ENCODE measurements at regions not wholly inside any gene's neighbourhood (a gene's known extent, or its start where the extent isn't known, plus 50 kb on each side); places are given as distances from the start of the nearest gene placed in this dataset.
A peak's percentile ranks its signal among the peaks of the same experiment; 100 is the strongest.

- intact Hi-C loops (cut with micrococcal nuclease; ENCODE audit: unreplicated experiment) = loop anchor here (5.0 kb wide), 1 partner anchor 146 kb away; no protein-coding TSS in a partner anchor
- H3K4me1 Mint-ChIP-seq (ENCODE audit: low read depth, unreplicated experiment) = peaks cover 85% of the 10 kb centered on the region
- BruUV-seq (replicated peaks) = no TSS peak
- CTCF ChIA-PET = interaction anchor here (0.7 to 1.7 kb wide), 6 partner anchors 10 to 537 kb away, joined by 3 to 16 read pairs (median 4); no protein-coding TSS in a partner anchor
- no peak for DNase-seq
- peaks cover 41% of the 10 kb centered on the region for H3K36me3 Mint-ChIP-seq (ENCODE audit: insufficient read depth, unreplicated experiment)
- no peaks in the 10 kb centered on the region for H3K9me3 Mint-ChIP-seq (ENCODE audit: low read depth, unreplicated experiment)
- no peak for TF ChIP-seq CTCF (IDR thresholded peaks at IDR 0.05; ENCODE audit: unreplicated experiment)
- peak overlapping the region; percentile 91 for H3K27ac Mint-ChIP-seq (ENCODE audit: unreplicated experiment)
- H3K27me3 Mint-ChIP-seq (ENCODE audit: unreplicated experiment) = no peaks in the 10 kb centered on the region
- peak overlapping the region; percentile 58 for H3K4me3 Mint-ChIP-seq (ENCODE audit: low read depth, unreplicated experiment)
Measured at GRCh38 chr12:59077575-59078426, 157.5 kb upstream of the LRIG3 start.

- CTCF ChIA-PET = interaction anchor here (0.7 to 1.6 kb wide), 5 partner anchors 9 to 536 kb away, joined by 3 to 16 read pairs (median 4); no protein-coding TSS in a partner anchor
- Mint-ChIP-seq H3K4me1 (ENCODE audit: low read depth, unreplicated experiment) (peaks cover 85% of the 10 kb centered on the region), H3K36me3 (ENCODE audit: insufficient read depth, unreplicated experiment) (peaks cover 46% of the 10 kb centered on the region), H3K27me3 (ENCODE audit: unreplicated experiment) (no peaks in the 10 kb centered on the region), H3K9me3 (ENCODE audit: low read depth, unreplicated experiment) (no peaks in the 10 kb centered on the region), H3K4me3 (ENCODE audit: low read depth, unreplicated experiment) (peak overlapping the region; percentile 58), H3K27ac (ENCODE audit: unreplicated experiment) (peak overlapping the region; percentile 91)
- intact Hi-C loops (cut with micrococcal nuclease; ENCODE audit: unreplicated experiment) = loop anchor here (5.0 kb wide), 1 partner anchor 145 kb away; no protein-coding TSS in a partner anchor
- BruUV-seq (replicated peaks) = no TSS peak
- DNase-seq = no peak
- no peak for TF ChIP-seq CTCF (IDR thresholded peaks at IDR 0.05; ENCODE audit: unreplicated experiment)
Measured at GRCh38 chr12:59077153-59077552, 156.8 kb upstream of the LRIG3 start.

GRCh38 chr12:59076622-59077021 lies 156.3 kb upstream of the LRIG3 start:
- BruUV-seq (replicated peaks) = no TSS peak
- H3K9me3 Mint-ChIP-seq (ENCODE audit: low read depth, unreplicated experiment) = no peaks in the 10 kb centered on the region
- intact Hi-C loops (cut with micrococcal nuclease; ENCODE audit: unreplicated experiment) = loop anchor here (5.0 kb wide), 1 partner anchor 144 kb away; no protein-coding TSS in a partner anchor
- TF ChIP-seq CTCF (IDR thresholded peaks at IDR 0.05; ENCODE audit: unreplicated experiment) = no peak
- no peak for DNase-seq
- H3K27ac Mint-ChIP-seq (ENCODE audit: unreplicated experiment) = peak overlapping the region; percentile 91
- no peaks in the 10 kb centered on the region for H3K27me3 Mint-ChIP-seq (ENCODE audit: unreplicated experiment)
- CTCF ChIA-PET = interaction anchor here (1.3 to 1.7 kb wide), 2 partner anchors 9 to 32 kb away, joined by 3 to 13 read pairs; no protein-coding TSS in a partner anchor
- H3K4me1 Mint-ChIP-seq (ENCODE audit: low read depth, unreplicated experiment) = peaks cover 85% of the 10 kb centered on the region
- peak overlapping the region; percentile 58 for H3K4me3 Mint-ChIP-seq (ENCODE audit: low read depth, unreplicated experiment)
- H3K36me3 Mint-ChIP-seq (ENCODE audit: insufficient read depth, unreplicated experiment) = peaks cover 47% of the 10 kb centered on the region

GRCh38 chr12:59075968-59076490 lies 155.7 kb upstream of the LRIG3 start:
- no peak for DNase-seq
- H3K4me1 Mint-ChIP-seq (ENCODE audit: low read depth, unreplicated experiment) = peaks cover 86% of the 10 kb centered on the region
- peak overlapping the region; percentile 58 for H3K4me3 Mint-ChIP-seq (ENCODE audit: low read depth, unreplicated experiment)
- CTCF ChIA-PET = interaction anchor here (0.6 to 1.7 kb wide), 10 partner anchors 9 to 633 kb away, joined by 3 to 13 read pairs (median 4); no protein-coding TSS in a partner anchor
- intact Hi-C loops (cut with micrococcal nuclease; ENCODE audit: unreplicated experiment) = loop anchor here (5.0 kb wide), 1 partner anchor 144 kb away; no protein-coding TSS in a partner anchor
- peak overlapping the region; percentile 91 for H3K27ac Mint-ChIP-seq (ENCODE audit: unreplicated experiment)
- peaks cover 47% of the 10 kb centered on the region for H3K36me3 Mint-ChIP-seq (ENCODE audit: insufficient read depth, unreplicated experiment)
- no peaks in the 10 kb centered on the region for H3K27me3 Mint-ChIP-seq (ENCODE audit: unreplicated experiment)
- no peak for TF ChIP-seq CTCF (IDR thresholded peaks at IDR 0.05; ENCODE audit: unreplicated experiment)
- H3K9me3 Mint-ChIP-seq (ENCODE audit: low read depth, unreplicated experiment) = no peaks in the 10 kb centered on the region
- no TSS peak for BruUV-seq (replicated peaks)

All from Calu3 (cell line).